Tibial nerve (tissue), 4 donors: ENCODE measurements at regions not wholly inside any gene's neighbourhood (a gene's known extent, or its start where the extent isn't known, plus 50 kb on each side); places are given as distances from the start of the nearest gene placed in this dataset.

Experiments used
- EP300 ChIP-seq, 2 donors: sonication (generic); formaldehyde crosslinking; IDR thresholded peaks; one replicate each; pipeline ENCODE4 v1.6.1; 2017; ENCODE audit warnings: antibody characterized with exemption in 2 of 2, mild to moderate bottlenecking in 1 of 2
- POLR2A ChIP-seq, 2 donors: fragments of 450-650 bp; IDR thresholded peaks; one replicate each; pipeline ENCODE4 v1.6.1; 2017; ENCODE audit warnings: antibody characterized with exemption in 2 of 2, mild to moderate bottlenecking in 2 of 2, moderate library complexity in 2 of 2
- TF ChIP-seq, protein P1 (sequence below), 5 experiments: fragments of 200-600 bp in 3 of 5; fragments of 450-650 bp in 2 of 5; sonication (generic) in 3 of 5; IDR thresholded peaks; one replicate each; pipeline ENCODE4 v1.5.1; 2016 to 2019; ENCODE audit warnings: antibody characterized with exemption in 5 of 5, mild to moderate bottlenecking in 3 of 5, moderate library complexity in 2 of 5

DNA sequence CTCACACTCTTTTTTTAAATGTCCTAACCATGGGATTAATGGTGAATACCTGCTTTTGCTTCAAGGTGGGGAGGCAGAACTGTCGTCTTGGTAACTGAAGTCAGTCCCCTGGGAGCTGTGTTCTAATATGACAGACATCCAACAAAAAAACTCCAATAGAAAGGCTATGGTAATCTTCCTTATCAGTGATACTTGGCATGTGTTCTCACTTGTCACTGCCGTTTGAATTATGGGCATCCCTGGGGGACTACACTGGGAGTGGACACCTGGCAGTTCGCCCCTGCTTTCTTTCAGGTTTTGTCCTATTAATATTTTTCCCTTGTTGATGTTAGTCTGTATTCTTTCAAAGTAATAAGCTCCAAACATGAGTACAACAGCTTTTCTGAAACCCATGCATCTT is 252.6 kb downstream of the SLITRK5 start:
- TF ChIP-seq, protein P1, sequence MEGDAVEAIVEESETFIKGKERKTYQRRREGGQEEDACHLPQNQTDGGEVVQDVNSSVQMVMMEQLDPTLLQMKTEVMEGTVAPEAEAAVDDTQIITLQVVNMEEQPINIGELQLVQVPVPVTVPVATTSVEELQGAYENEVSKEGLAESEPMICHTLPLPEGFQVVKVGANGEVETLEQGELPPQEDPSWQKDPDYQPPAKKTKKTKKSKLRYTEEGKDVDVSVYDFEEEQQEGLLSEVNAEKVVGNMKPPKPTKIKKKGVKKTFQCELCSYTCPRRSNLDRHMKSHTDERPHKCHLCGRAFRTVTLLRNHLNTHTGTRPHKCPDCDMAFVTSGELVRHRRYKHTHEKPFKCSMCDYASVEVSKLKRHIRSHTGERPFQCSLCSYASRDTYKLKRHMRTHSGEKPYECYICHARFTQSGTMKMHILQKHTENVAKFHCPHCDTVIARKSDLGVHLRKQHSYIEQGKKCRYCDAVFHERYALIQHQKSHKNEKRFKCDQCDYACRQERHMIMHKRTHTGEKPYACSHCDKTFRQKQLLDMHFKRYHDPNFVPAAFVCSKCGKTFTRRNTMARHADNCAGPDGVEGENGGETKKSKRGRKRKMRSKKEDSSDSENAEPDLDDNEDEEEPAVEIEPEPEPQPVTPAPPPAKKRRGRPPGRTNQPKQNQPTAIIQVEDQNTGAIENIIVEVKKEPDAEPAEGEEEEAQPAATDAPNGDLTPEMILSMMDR (IDR thresholded peaks at IDR 0.05): no peak
- no peak for TF ChIP-seq POLR2A (IDR thresholded peaks at IDR 0.05)
- no peak for TF ChIP-seq EP300 (IDR thresholded peaks at IDR 0.05)
